Ectodermal cell (in vitro differentiated cells): ENCODE measurements at regions not wholly inside any gene's neighbourhood (a gene's known extent, or its start where the extent isn't known, plus 50 kb on each side); places are given as distances from the start of the nearest gene placed in this dataset.

Source experiments
- H3K27ac ChIP-seq: 2 replicates; pipeline ENCODE4 v1.7.0; 2013; ENCODE audit warnings: mild to moderate bottlenecking, low read depth, low read length; ENCODE audit not compliant: insufficient read depth, poor library complexity, severe bottlenecking
- H3K27me3 ChIP-seq: 2 replicates; pipeline ENCODE4 v1.7.0; 2013; ENCODE audit warnings: mild to moderate bottlenecking, low read length; ENCODE audit not compliant: insufficient read depth, control insufficient read depth, poor library complexity, severe bottlenecking
- H3K36me3 ChIP-seq: one replicate; pipeline ENCODE4 v1.7.0; 2013; ENCODE audit warnings: low read length; ENCODE audit not compliant: control insufficient read depth, insufficient read depth
- H3K4me1 ChIP-seq: one replicate; pipeline ENCODE4 v1.7.0; 2013; ENCODE audit warnings: low read length; ENCODE audit not compliant: control insufficient read depth, insufficient read depth
- H3K4me3 ChIP-seq: 2 replicates; pipeline ENCODE4 v1.7.0; 2013; ENCODE audit warnings: low read depth, low read length, control low read depth; ENCODE audit not compliant: insufficient read depth
- H3K9me3 ChIP-seq: 2 replicates; pipeline ENCODE4 v1.7.0; 2013; ENCODE audit warnings: mild to moderate bottlenecking, low read length, moderate library complexity; ENCODE audit not compliant: control insufficient read depth
- WGBS, 2 experiments: methylation state at CpG; one replicate each; pipeline ENCODE4 v1.1.7; 2013; ENCODE audit warnings: missing lambda C conversion rate in 2 of 2; 5-methylcytosine and 5-hydroxymethylcytosine counted together

- H3K4me3 ChIP-seq: no peak overlapping the region
- no peaks in the 10 kb centered on the region for H3K27me3 ChIP-seq
- no peaks in the 10 kb centered on the region for H3K36me3 ChIP-seq
- H3K9me3 ChIP-seq: no peaks in the 10 kb centered on the region
- 48 to 57% methylated on average over 1 of the region's 1 CpG for WGBS, 2 experiments
- H3K27ac ChIP-seq: no peak overlapping the region
- no peaks in the 10 kb centered on the region for H3K4me1 ChIP-seq
Measured at GRCh38 chr11:92569726-92570125, 345.1 kb downstream of the FAT3 start.

GRCh38 chr11:92572559-92572958, 347.9 kb downstream of the FAT3 start:
- Histone ChIP-seq H3K4me3 (no peak overlapping the region), H3K4me1 (no peaks in the 10 kb centered on the region), H3K9me3 (no peaks in the 10 kb centered on the region), H3K27me3 (no peaks in the 10 kb centered on the region), H3K36me3 (no peaks in the 10 kb centered on the region), H3K27ac (no peak overlapping the region)
- whole genome bisulfite sequencing, 2 experiments: no CpG with 5 or more reads among the region's 1 CpG

- H3K27ac ChIP-seq: no peak overlapping the region
- H3K36me3 ChIP-seq: no peaks in the 10 kb centered on the region
- 96 to 100% methylated on average over 3 of the region's 3 CpGs for WGBS, 2 experiments
- no peaks in the 10 kb centered on the region for H3K4me1 ChIP-seq
- H3K4me3 ChIP-seq: no peak overlapping the region
- H3K9me3 ChIP-seq: no peaks in the 10 kb centered on the region
- no peaks in the 10 kb centered on the region for H3K27me3 ChIP-seq
Measured at GRCh38 chr11:92576315-92576714, 351.7 kb downstream of the FAT3 start.

GRCh38 chr11:92580908-92581307, 356.3 kb downstream of the FAT3 start:
- Histone ChIP-seq H3K27ac (no peak overlapping the region), H3K36me3 (no peaks in the 10 kb centered on the region), H3K4me1 (no peaks in the 10 kb centered on the region), H3K4me3 (no peak overlapping the region), H3K9me3 (no peaks in the 10 kb centered on the region), H3K27me3 (no peaks in the 10 kb centered on the region)
- WGBS, 2 experiments: 92 to 100% methylated on average over 1 of the region's 1 CpG

GRCh38 chr11:92588393-92588792, 363.8 kb downstream of the FAT3 start:
- no peaks in the 10 kb centered on the region for H3K9me3 ChIP-seq
- H3K27ac ChIP-seq: no peak overlapping the region
- H3K4me3 ChIP-seq: no peak overlapping the region
- no peaks in the 10 kb centered on the region for H3K36me3 ChIP-seq
- H3K4me1 ChIP-seq: no peaks in the 10 kb centered on the region
- H3K27me3 ChIP-seq: no peaks in the 10 kb centered on the region

GRCh38 chr11:92589512-92589911, 364.9 kb downstream of the FAT3 start:
- no peaks in the 10 kb centered on the region for H3K36me3 ChIP-seq
- no peaks in the 10 kb centered on the region for H3K27me3 ChIP-seq
- H3K27ac ChIP-seq: no peak overlapping the region
- no peaks in the 10 kb centered on the region for H3K9me3 ChIP-seq
- 98 to 100% methylated on average over 3 of the region's 3 CpGs for WGBS, 2 experiments
- no peaks in the 10 kb centered on the region for H3K4me1 ChIP-seq
- H3K4me3 ChIP-seq: no peak overlapping the region

GRCh38 chr11:92591521-92591920, 366.9 kb downstream of the FAT3 start:
- Histone ChIP-seq H3K9me3 (no peaks in the 10 kb centered on the region), H3K27ac (no peak overlapping the region), H3K36me3 (no peaks in the 10 kb centered on the region), H3K4me3 (no peak overlapping the region), H3K27me3 (no peaks in the 10 kb centered on the region), H3K4me1 (no peaks in the 10 kb centered on the region)
- WGBS, 2 experiments: 100% methylated on average over 2 of the region's 2 CpGs

GRCh38 chr11:92594251-92594650, 369.6 kb downstream of the FAT3 start:
- Histone ChIP-seq H3K27ac (no peak overlapping the region), H3K4me1 (no peaks in the 10 kb centered on the region), H3K27me3 (no peaks in the 10 kb centered on the region), H3K4me3 (no peak overlapping the region), H3K9me3 (no peaks in the 10 kb centered on the region), H3K36me3 (no peaks in the 10 kb centered on the region)

- WGBS, 2 experiments: 96 to 100% methylated on average over 1 of the region's 1 CpG
- H3K9me3 ChIP-seq: no peaks in the 10 kb centered on the region
- H3K27me3 ChIP-seq: no peaks in the 10 kb centered on the region
- no peaks in the 10 kb centered on the region for H3K36me3 ChIP-seq
- H3K27ac ChIP-seq: no peak overlapping the region
- H3K4me1 ChIP-seq: no peaks in the 10 kb centered on the region
- H3K4me3 ChIP-seq: no peak overlapping the region
Measured at GRCh38 chr11:92595052-92595451, 370.4 kb downstream of the FAT3 start.

- H3K27ac ChIP-seq: no peak overlapping the region
- no peaks in the 10 kb centered on the region for H3K4me1 ChIP-seq
- H3K36me3 ChIP-seq: no peaks in the 10 kb centered on the region
- H3K4me3 ChIP-seq: no peak overlapping the region
- H3K27me3 ChIP-seq: no peaks in the 10 kb centered on the region
- 94 to 100% methylated on average over 1 of the region's 1 CpG for WGBS, 2 experiments
- H3K9me3 ChIP-seq: no peaks in the 10 kb centered on the region
Measured at GRCh38 chr11:92596596-92597317, 372.1 kb downstream of the FAT3 start.

- Histone ChIP-seq H3K27ac (no peak overlapping the region), H3K36me3 (no peaks in the 10 kb centered on the region)
- WGBS, 2 experiments: 89 to 92% methylated on average over 4 of the region's 4 CpGs
Measured at GRCh38 chr11:92601048-92601447, 368.4 kb upstream of the MTNR1B start.

More at GRCh38 chr11:92601048-92601447, 368.4 kb upstream of the MTNR1B start:
- Histone ChIP-seq H3K27me3 (no peaks in the 10 kb centered on the region), H3K4me1 (no peaks in the 10 kb centered on the region), H3K9me3 (no peaks in the 10 kb centered on the region), H3K4me3 (no peak overlapping the region)
